ENCODE measurements at regions not wholly inside any gene's neighbourhood (a gene's known extent, or its start where the extent isn't known, plus 50 kb on each side); places are given as distances from the start of the nearest gene placed in this dataset.

GRCh38 chr4:186934841-186935443, 211.3 kb upstream of the FAT1 start:
- no peak for FAIRE-seq

- FAIRE-seq, result no peak
Observed at GRCh38 chr4:186935901-186936300, 212.2 kb upstream of the FAT1 start.

GRCh38 chr4:186936496-186937375, 213.1 kb upstream of the FAT1 start:
- FAIRE-seq, result no peak

- FAIRE-seq, result no peak
Observed at GRCh38 chr4:186939226-186939625, 215.6 kb upstream of the FAT1 start.

GRCh38 chr4:186939766-186940165, 216.1 kb upstream of the FAT1 start:
- FAIRE-seq, result no peak

- FAIRE-seq, result no peak
Observed at GRCh38 chr4:186940476-186940875, 216.8 kb upstream of the FAT1 start.

- no peak for FAIRE-seq
Observed at GRCh38 chr4:186942758-186943377, 219.2 kb upstream of the FAT1 start.

- FAIRE-seq, result no peak
Observed at GRCh38 chr4:186943411-186943810, 219.8 kb upstream of the FAT1 start.

GRCh38 chr4:186946136-186946535, 222.5 kb upstream of the FAT1 start:
- no peak for FAIRE-seq

GRCh38 chr4:186946682-186947294, 223.1 kb upstream of the FAT1 start:
- FAIRE-seq, result no peak

GRCh38 chr4:186948361-186949242, 224.9 kb upstream of the FAT1 start:
- FAIRE-seq, result no peak

GRCh38 chr4:186949847-186950246, 226.2 kb upstream of the FAT1 start:
- FAIRE-seq, result no peak

GRCh38 chr4:186952709-186953108, 229.1 kb upstream of the FAT1 start:
- FAIRE-seq, result no peak

GRCh38 chr4:186953599-186954260, 230.1 kb upstream of the FAT1 start:
- no peak for FAIRE-seq

- peak; percentile 26 for FAIRE-seq
Observed at GRCh38 chr4:186954509-186954908, 230.9 kb upstream of the FAT1 start.

GRCh38 chr4:186954956-186955355, 231.3 kb upstream of the FAT1 start:
- FAIRE-seq, result no peak

GRCh38 chr4:186957952-186958555, 234.4 kb upstream of the FAT1 start:
- no peak for FAIRE-seq

- no peak for FAIRE-seq
Observed at GRCh38 chr4:186958726-186959350, 235.2 kb upstream of the FAT1 start.

GRCh38 chr4:186979961-186980745, 256.5 kb upstream of the FAT1 start:
- FAIRE-seq, result no peak

GRCh38 chr4:186981161-186981560, 257.5 kb upstream of the FAT1 start:
- no peak for FAIRE-seq

All from endometrium (tissue), 2 donors.